Glutamatergic neuron (in vitro differentiated cells): ENCODE measurements at regions not wholly inside any gene's neighbourhood (a gene's known extent, or its start where the extent isn't known, plus 50 kb on each side); places are given as distances from the start of the nearest gene placed in this dataset.

Experiments
- DNase-seq: peaks from one replicate; pipeline ENCODE4 v3.0.0; 2022
- H3K27ac Mint-ChIP-seq: one replicate; pipeline ENCODE4 v1.8.0; 2020; ENCODE audit warnings: mild to moderate bottlenecking, mixed read lengths, inconsistent platforms; ENCODE audit not compliant: unreplicated experiment
- H3K27me3 Mint-ChIP-seq: one replicate; pipeline ENCODE4 v1.8.0; 2020; ENCODE audit warnings: mild to moderate bottlenecking, moderate library complexity, mixed read lengths, inconsistent platforms; ENCODE audit not compliant: unreplicated experiment
- H3K36me3 Mint-ChIP-seq: one replicate; pipeline ENCODE4 v1.8.0; 2020; ENCODE audit warnings: mild to moderate bottlenecking, mixed read lengths, inconsistent platforms; ENCODE audit not compliant: unreplicated experiment
- H3K4me1 Mint-ChIP-seq: one replicate; pipeline ENCODE4 v1.8.0; 2020; ENCODE audit warnings: mild to moderate bottlenecking, low read depth, mixed read lengths, inconsistent platforms; ENCODE audit not compliant: unreplicated experiment
- H3K4me3 Mint-ChIP-seq: one replicate; pipeline ENCODE4 v1.8.0; 2020; ENCODE audit warnings: mild to moderate bottlenecking, mixed read lengths, inconsistent platforms; ENCODE audit not compliant: unreplicated experiment
- H3K9me3 Mint-ChIP-seq: one replicate; pipeline ENCODE4 v1.8.0; 2020; ENCODE audit warnings: mild to moderate bottlenecking, moderate library complexity, mixed read lengths, inconsistent platforms; ENCODE audit not compliant: unreplicated experiment
- CTCF ChIP-seq: fragments of 200-600 bp; sonication (generic); IDR thresholded peaks from one replicate; pipeline ENCODE4 v1.5.0; 2021; ENCODE audit not compliant: partially characterized antibody, unreplicated experiment

- Mint-ChIP-seq H3K4me1 (no peaks in the 10 kb centered on the region), H3K27ac (no peak overlapping the region), H3K4me3 (no peak overlapping the region), H3K27me3 (peaks cover 1% of the 10 kb centered on the region), H3K36me3 (no peaks in the 10 kb centered on the region), H3K9me3 (no peaks in the 10 kb centered on the region)
- no peak for TF ChIP-seq CTCF
- DNase-seq, result no peak
Measured at GRCh38 chr10:56240471-56240870, 120.6 kb downstream of the ZWINT start.

- no peak overlapping the region for H3K4me3 Mint-ChIP-seq
- H3K27me3 Mint-ChIP-seq, result peaks cover under 1% of the 10 kb centered on the region
- no peak for DNase-seq
- no peaks in the 10 kb centered on the region for H3K9me3 Mint-ChIP-seq
- no peaks in the 10 kb centered on the region for H3K36me3 Mint-ChIP-seq
- H3K27ac Mint-ChIP-seq, result no peak overlapping the region
- no peak for TF ChIP-seq CTCF
- no peaks in the 10 kb centered on the region for H3K4me1 Mint-ChIP-seq
Measured at GRCh38 chr10:56231436-56231835, 129.6 kb downstream of the ZWINT start.

- Mint-ChIP-seq H3K27me3 (no peaks in the 10 kb centered on the region), H3K9me3 (no peaks in the 10 kb centered on the region), H3K4me3 (no peak overlapping the region), H3K27ac (no peak overlapping the region), H3K4me1 (no peaks in the 10 kb centered on the region), H3K36me3 (no peaks in the 10 kb centered on the region)
- no peak for DNase-seq
- TF ChIP-seq CTCF, result no peak
Measured at GRCh38 chr10:56222237-56222636, 138.8 kb downstream of the ZWINT start.

DNA sequence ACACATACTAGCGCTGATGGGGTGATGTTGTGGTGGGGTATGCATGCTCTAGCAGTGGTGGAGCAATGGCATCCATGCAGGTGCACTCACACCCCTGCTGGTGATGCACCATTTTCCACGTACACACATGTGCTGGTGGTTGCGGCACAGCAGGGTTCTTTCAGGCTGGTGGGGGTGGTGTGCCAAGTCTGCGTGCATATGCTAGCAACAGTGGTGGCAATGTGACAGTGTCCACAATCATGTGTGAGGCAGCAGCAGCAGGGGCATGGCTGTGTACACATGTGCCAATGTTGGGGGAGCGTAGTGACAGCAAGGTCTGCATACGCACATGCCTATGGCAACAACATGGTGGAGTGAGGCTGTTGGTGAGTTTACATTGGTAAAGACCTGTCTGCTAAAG lies 148.1 kb downstream of the ZWINT start:
- no peak for TF ChIP-seq CTCF
- Mint-ChIP-seq H3K9me3 (no peaks in the 10 kb centered on the region), H3K27me3 (no peaks in the 10 kb centered on the region), H3K4me1 (no peaks in the 10 kb centered on the region), H3K36me3 (no peaks in the 10 kb centered on the region), H3K27ac (no peak overlapping the region), H3K4me3 (no peak overlapping the region)
- no peak for DNase-seq

DNA sequence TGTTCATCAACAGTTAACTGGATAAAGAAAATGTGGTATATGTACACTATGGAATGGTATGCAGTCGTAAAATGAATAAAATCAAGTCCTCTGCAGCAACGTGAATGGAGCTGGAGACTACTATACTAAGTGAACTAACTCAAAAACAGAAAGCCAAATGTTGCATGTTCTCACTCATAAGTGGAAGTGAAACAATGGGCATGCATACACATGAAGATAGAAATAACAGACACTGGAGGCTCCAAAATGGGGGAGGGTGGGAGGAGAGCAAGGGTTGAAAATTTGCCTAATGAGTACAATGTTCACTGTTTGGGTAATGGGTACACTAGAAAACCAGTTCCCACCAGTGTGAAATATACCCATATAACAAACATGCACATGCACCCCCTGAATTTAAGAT lies 179.5 kb downstream of the ZWINT start:
- H3K9me3 Mint-ChIP-seq, result no peaks in the 10 kb centered on the region
- H3K4me1 Mint-ChIP-seq, result no peaks in the 10 kb centered on the region
- no peaks in the 10 kb centered on the region for H3K27me3 Mint-ChIP-seq
- no peaks in the 10 kb centered on the region for H3K36me3 Mint-ChIP-seq
- H3K27ac Mint-ChIP-seq, result no peak overlapping the region
- DNase-seq, result no peak
- no peak overlapping the region for H3K4me3 Mint-ChIP-seq
- TF ChIP-seq CTCF, result no peak
